GM12892 (cell line): ENCODE measurements at regions not wholly inside any gene's neighbourhood (a gene's known extent, or its start where the extent isn't known, plus 50 kb on each side); places are given as distances from the start of the nearest gene placed in this dataset.
"Not testable (repeated sequence)": the region's sequence is repeated elsewhere in the genome, so short reads cannot be mapped to it uniquely, and the experiment has no call there.

Experiments used
- DNase-seq: peaks from one replicate; pipeline ENCODE4 v3.0.0; 2011; ENCODE audit not compliant: insufficient read length
- FAIRE-seq: peaks from 2 replicates; lab custom pipeline; 2011; peaks lifted over from hg19 to GRCh38; lab: Jason Lieb, UNC
- POLR2A ChIP-seq: IDR thresholded peaks from 2 replicates; pipeline ENCODE4 v1.6.1; 2011; ENCODE audit warnings: low read depth, low read length, control low read depth
- POLR2AphosphoS5 ChIP-seq: IDR thresholded peaks from 2 replicates; pipeline ENCODE4 v1.6.1; 2011; ENCODE audit warnings: low read depth, low read length, control low read depth
- TAF1 ChIP-seq: IDR thresholded peaks from 2 replicates; pipeline ENCODE4 v1.6.1; 2011; ENCODE audit warnings: low read depth, mild to moderate bottlenecking, control low read depth, low read length, borderline replicate concordance

DNA sequence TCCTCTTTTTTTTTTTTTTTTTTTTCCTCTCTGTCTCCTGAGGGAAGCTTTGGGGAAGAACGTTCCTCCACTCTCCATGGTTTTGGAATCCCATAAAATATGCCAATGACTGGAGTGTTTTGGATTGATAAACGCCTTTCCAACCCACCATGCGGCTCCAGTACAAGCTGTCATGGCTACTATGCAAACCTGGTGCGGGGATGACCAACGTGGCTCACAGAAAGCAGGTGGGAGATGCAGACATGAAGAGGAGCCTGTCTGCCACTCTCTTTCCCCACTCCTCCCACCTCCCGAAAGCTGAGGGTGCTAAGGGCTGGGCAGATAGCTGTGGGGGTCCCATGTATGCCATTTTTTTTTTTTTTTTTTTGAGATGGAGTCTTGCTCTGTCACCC lies 69.9 kb upstream of the SEC14L1 start:
- FAIRE-seq = no peak
- DNase-seq = no peak
- no peak for TF ChIP-seq POLR2A
- TF ChIP-seq POLR2AphosphoS5 = no peak
- TF ChIP-seq TAF1 = no peak

DNA sequence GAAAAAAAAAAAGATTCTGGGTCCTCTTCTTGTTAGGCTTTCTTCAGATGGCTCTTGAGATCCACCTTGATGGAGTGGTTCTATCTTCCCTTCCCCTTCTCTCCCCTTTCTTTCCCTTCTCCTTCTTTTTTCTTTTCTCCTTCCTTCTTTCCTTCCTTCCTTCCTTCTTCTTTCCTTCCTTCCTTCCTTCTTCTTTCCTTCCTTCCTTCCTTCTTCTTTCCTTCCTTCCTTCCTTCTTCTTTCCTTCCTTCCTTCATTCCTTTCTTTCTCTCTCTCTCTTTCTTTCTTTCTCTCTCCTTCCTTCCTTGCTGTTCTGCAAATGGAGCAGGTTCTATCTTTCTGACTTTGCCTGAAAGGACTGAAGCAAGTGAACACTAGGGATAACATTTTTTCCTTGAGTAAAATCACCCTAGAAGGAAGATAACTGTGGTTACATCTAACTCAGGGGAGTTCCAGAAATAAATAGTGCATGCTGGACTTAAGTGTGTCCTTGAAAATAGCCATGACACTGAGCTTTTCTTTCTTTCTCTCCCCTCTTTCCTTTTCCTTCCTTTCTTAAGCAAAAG lies 68.8 kb upstream of the SEC14L1 start:
- no peak for DNase-seq
- TF ChIP-seq POLR2A (no peak), POLR2AphosphoS5 (no peak), TAF1 (no peak)
- no peak for FAIRE-seq

DNA sequence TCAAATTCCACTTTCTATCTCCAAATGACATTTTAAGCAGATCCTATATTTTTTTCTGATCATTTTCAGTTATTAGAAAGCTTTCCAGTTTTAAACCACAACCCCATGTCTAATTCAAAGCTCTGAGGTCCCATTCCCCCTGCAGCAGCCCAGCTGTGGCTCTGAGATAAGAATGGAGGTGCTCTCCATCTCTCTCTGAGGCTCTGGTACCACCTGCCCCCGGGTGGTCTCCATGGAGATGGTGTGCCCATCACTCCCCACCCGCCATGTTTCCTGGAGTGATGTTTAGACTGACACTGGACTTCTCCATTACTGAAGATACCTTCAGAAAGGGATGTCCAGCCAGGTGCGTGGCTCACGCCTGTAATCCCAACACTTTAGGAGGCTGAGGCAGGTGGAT lies 68.1 kb upstream of the SEC14L1 start:
- no peak for FAIRE-seq
- no peak for DNase-seq
- TF ChIP-seq TAF1 = no peak
- TF ChIP-seq POLR2AphosphoS5 = no peak
- no peak for TF ChIP-seq POLR2A

DNA sequence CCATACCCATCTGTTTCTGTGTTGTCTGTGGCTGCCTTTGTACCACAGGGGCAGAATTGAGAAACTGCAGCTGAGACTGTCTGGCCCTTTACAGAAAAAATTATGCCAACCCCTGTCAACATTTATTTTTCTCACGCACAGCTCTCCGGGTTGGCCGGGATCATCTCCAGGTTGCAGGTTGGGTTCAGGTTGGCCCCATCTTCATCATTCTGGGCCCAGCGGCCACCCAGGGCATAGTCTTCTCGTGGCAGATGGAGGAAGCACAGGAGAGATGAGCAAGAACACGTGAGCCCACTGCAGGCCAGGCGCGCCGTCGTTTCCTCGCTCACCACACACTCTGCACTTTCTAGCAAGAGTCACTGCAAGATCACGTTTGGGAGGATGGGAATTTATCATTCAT lies 66.1 kb upstream of the SEC14L1 start:
- DNase-seq (no peak), FAIRE-seq (no peak)
- TF ChIP-seq TAF1 (no peak), POLR2AphosphoS5 (no peak), POLR2A (no peak)

DNA sequence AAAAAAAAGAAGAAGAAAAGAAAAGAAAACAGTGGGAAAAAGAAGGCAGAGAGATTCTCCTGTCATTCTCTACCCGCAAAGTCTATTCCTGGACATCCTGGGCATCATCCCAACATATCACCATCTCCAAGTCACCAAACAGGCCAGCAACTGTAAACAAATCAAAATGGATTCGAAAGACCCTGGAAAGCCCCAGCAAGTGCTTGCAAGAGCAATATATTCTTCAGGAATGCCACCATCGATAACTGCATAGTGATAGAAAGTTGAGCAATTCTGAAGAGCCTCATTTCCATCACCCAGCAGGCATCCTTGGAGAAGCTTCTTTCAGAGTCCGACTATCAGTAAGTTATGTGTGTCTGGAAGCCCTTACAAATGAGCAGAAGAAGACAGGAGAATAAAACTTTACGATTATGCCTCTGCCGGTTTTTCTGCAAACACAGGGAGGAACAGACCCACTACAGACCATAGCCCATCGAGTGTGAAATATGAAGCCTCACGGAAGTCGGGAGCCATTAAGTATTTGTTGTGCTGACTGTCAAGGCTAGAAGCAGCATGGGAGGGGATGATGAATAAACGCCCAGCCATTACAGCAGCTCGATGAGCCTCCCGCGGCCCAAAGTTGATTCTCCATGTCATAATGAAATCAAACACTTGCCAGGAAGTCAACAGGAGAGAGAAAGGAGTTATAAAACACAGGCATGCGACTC lies 64.5 kb upstream of the SEC14L1 start:
- no peak for TF ChIP-seq POLR2AphosphoS5
- no peak for TF ChIP-seq TAF1
- TF ChIP-seq POLR2A = no peak
- no peak for DNase-seq
- no peak for FAIRE-seq

DNA sequence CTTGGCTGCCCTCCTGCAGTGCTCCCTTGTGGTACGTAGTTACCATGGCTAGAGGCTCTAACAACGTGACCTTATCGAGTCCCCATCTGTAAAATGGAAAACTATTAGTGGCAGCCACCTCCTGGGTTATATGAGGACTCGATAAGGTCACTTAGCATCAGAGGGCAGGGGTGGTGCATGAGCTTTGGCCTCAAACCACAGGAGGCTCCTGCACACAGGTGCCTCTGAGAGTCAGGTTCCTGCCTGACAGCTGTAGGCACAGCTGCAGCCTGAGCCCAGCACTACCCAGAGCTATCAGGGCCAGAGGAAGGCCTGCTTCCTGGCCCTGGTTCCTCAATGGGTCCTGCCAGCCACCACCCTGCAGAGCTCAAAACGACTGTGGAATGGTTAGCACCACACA lies 57.2 kb upstream of the SEC14L1 start:
- TF ChIP-seq TAF1 (no peak), POLR2AphosphoS5 (no peak), POLR2A (no peak)
- DNase-seq = no peak
- FAIRE-seq = no peak

DNA sequence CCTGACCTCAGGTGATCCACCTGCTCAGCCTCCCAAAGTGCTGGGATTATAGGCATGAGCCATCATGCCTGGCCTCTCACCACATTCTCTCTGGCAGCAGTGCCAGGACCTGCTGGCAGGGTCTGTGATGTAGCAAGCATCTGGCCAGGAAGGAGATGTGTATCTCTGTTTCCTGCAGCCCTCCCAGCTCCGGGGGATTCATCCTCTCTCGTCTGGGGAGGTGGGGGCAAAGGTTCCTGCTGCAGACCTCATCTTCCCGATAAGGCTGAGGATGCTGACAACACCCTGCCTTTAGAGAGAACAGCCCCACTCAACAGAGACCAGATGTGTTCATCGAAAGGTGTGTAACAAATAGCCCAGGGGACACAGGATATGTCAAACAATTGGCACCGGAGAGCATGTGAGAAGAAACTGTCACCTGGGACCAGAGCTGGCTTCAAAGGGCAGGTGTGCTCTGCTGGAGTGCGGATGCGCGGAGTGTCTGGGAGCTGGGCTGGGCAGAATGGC lies 54.8 kb upstream of the SEC14L1 start:
- no peak for FAIRE-seq
- TF ChIP-seq POLR2AphosphoS5 (no peak), TAF1 (no peak), POLR2A (no peak)
- DNase-seq = no peak

DNA sequence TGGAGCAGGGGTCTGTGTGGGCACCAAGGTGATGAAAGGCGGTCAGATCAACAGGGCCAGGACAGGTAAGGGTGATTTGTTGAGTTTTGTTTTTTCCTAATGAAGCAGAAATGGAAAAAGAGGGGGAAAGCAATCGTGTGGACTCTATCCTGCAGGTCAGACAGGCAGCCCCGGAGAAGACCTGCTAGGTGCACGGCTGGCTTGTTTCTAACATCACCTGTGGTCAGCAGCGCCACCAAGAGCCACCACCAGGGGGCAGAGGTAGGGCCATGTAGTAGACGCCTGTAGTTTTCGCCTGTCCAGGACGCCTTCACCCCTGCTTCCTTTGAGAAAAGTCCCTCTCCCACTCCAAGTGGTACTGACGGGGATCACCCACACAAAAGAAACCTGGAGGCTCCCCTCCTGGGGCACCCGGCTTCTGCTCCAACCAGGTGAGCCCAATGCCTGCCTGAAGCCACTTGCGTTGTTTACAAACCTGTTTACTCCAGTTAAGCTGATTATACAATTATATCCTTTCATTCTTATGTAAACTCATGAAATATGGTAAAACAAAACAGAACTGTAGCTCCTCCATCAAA lies 54.2 kb upstream of the SEC14L1 start:
- TF ChIP-seq POLR2A (no peak), TAF1 (no peak), POLR2AphosphoS5 (no peak)
- DNase-seq (peak; percentile 46), FAIRE-seq (peak; percentile 76)

DNA sequence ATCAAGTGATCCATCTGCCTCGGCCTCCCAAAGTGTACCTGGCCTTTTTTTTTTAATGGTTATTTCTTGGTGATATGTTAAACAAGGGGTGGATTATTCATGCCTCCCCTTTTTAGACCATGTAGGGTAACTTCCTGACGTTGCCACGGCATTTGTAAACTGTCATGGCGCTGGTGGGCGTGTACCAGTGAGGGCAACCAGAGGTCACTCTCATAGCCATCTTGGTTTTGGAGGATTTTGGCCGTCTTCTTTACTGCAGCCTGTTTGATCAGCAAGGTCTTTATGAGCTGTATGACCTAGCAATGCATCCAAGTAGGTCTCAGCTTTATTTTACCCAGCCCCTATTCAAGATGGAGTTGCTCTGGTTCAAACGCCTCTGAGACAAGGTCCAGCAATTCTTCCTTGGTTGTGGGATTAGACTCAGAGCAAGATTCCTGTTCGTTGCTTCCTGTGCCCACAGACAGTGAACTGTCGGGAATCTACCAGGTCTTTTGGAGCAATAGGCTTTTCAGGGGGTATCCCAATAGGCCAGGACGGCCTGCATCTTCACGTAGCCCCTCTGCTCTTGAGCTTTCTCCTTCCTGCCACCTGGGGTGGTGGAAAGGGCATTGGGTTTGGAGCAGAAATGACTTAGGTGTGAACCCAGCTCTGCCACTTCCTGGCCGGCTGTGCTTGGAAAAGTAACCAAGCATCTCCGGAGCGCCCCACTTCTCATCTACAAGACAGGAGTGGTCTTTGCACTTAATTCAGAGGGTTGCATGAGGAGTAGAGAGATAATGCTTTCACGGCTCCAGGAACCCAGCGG lies 52.9 kb upstream of the SEC14L1 start:
- FAIRE-seq = no peak
- TF ChIP-seq TAF1 (no peak), POLR2A (no peak), POLR2AphosphoS5 (no peak)
- DNase-seq = no peak

DNA sequence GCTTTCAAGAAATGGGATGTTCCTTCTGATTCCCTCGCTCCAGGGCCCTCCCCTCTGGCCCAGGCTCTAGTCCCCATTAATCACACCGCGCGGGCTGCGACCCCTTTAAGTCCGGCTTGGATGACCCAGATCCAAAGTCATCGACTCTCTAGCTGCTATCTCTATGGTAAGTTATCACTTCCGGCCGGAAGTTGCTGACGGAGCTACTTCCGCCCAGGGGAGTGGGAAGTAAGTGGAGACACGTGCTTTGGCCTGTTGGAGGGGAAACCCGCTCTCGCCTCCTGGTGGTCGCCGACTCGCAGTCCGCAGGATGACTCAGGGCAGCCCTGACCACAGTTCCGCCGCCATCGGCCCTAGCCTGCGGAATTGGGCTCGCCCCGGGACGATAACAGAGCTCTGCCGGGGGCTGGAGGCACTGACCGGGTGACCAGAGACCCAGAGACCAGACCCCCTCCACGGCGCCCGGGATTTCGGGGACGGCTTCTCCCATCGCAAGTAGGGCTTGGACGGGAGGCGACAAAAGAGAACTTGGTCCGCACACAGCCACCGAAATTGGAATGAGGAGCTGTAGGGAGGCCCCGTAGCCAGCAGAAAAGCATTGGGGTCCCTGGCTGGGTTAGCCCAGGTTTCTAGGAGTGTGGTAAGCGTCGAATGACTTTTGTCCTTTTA lies 52.2 kb upstream of the SEC14L1 start:
- TF ChIP-seq POLR2A (peak; percentile 91), POLR2AphosphoS5 (peak; percentile 90), TAF1 (peak; percentile 91)
- FAIRE-seq (peak; percentile 98), DNase-seq (peak; percentile 88)

DNA sequence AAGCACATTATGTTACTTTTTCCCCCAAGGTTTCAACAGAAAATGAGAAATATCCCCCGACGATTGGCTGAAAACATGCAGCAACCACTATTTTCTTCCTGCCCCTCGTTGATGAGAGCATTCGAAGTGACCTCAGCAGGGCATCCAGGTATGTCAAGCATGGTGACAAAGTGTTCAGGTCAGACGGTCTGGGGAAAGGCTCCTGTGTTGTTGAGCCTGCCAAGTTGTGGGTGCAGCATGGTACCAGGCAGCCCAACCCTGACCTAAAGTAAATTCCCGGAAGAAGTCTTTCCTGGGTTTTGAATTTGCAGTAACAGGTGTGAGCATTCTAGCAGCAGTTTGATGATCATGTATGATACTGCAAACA lies 51.7 kb upstream of the SEC14L1 start:
- no peak for TF ChIP-seq POLR2A
- TF ChIP-seq TAF1 = no peak
- TF ChIP-seq POLR2AphosphoS5 = no peak
- no peak for FAIRE-seq

DNA sequence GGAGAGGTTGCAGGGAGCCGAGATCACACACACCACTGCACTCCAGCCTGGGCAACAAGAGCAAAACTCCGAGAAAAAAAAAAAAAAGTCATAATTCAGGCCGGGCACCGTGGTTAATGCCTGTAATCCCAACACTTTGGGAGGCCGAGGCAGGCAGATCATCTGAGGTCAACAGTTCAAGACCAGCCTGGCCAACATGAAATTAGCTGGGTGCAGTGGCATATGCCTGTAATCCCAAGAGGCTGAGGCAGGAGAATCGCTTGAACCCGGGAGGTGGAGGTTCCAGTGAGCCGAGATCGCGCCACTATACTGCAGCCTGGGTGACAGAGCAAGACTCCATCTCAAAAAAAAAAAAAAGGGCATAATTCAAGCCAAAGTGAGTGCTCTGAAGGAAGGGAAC lies 50.8 kb upstream of the SEC14L1 start:
- not testable (repeated sequence) for FAIRE-seq, DNase-seq

More for the DNA sequence above, 51.7 kb upstream of the SEC14L1 start:
- DNase-seq = no peak
